ENCODE measurements at regions not wholly inside any gene's neighbourhood (a gene's known extent, or its start where the extent isn't known, plus 50 kb on each side); places are given as distances from the start of the nearest gene placed in this dataset.
"Not testable (repeated sequence)": the region's sequence is repeated elsewhere in the genome, so short reads cannot be mapped to it uniquely, and the experiment has no call there.

DNA sequence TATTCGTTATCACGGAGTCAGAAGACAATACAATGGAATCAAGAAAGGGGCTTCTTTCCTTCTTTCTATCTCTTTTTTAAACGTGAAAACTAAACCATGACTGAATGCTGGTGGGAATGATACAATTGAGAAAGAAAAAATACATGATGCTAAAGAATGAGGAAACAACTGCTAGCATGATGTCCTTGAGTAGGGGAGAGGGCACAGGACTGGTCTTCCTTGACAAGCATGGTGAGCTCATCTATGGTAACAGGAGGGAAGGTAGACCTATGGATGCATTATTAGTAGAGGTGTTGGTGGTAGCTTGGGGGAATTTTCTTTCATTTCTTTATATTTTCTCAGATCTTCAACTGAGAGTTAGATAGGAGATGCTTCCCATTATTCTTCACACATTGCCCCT, 88.9 kb upstream of the COL1A2 start:
- DNase-seq (ENCODE audit: low read depth in 1 of 2, low spot score in 1 of 2): no peak

DNA sequence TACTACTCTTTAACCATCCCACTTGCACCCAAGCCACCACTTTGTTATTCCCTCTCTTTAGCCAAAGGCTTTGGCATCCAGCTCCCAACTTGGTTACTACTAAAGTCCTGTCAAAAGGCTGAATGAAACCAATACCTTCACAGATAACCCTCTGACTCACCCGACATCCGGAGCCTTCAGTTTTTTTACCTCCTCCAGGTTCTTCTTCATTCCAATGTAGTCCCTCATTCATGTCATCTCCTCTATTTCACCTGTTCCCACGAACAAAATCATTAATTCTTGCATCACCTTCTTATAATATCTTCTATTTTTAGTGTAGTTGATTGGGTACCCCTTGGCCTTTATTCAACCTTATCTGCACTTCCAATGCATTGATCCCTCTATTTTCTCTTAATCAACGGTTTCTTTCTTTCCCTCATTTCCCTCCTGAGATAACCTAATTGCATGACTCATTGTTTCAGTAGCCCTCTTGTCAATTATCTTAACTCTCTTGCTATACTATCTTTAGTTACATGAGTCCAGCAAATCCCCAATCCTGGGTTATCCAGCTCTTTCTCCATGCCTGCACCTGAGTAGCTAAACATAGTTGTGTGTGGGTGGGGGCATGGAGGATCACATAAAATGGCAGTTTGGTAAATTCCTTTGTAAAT, 87.2 kb upstream of the COL1A2 start:
- DNase-seq (ENCODE audit: low read depth in 1 of 2, low spot score in 1 of 2): no peak

DNA sequence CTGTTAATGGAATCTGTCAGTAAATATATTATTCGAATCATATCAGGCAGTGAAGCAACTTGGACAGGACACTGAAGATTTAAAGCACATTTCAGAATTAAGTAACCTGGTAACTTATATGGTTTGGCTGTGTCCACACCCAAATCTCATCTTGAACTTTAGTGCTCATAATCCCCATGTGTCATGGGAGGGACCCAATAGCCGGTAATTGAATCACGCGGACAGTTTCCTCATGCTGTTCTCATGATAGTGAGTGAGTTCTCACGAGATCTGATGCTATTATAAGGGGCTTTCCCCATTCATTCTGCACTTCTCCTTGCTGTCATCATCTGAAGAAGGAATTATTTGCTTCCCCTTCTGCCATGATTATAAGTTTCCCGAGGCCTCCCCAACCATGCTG, 83.2 kb upstream of the COL1A2 start:
- no peak for DNase-seq (ENCODE audit: low read depth in 1 of 2, low spot score in 1 of 2)

DNA sequence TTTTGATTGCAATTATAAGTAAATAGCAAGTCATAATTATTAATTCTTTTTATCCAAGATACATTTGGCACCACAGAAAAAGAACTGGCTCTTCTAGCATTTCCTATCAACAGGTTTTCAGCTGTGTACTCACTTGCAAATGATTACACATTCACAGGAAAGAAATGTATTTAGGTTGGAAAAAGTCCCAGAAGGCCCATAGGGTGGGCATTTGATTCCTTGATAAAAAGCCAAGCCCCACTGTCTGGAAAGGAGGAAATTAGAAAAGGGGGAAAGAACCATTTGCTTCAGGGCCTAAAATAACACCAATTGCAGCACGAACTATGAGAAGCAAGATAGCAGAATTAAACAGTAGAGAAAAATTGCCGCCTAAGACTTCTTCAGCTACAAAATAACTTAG, 80.8 kb upstream of the COL1A2 start:
- DNase-seq (ENCODE audit: low read depth in 1 of 2, low spot score in 1 of 2): no peak

DNA sequence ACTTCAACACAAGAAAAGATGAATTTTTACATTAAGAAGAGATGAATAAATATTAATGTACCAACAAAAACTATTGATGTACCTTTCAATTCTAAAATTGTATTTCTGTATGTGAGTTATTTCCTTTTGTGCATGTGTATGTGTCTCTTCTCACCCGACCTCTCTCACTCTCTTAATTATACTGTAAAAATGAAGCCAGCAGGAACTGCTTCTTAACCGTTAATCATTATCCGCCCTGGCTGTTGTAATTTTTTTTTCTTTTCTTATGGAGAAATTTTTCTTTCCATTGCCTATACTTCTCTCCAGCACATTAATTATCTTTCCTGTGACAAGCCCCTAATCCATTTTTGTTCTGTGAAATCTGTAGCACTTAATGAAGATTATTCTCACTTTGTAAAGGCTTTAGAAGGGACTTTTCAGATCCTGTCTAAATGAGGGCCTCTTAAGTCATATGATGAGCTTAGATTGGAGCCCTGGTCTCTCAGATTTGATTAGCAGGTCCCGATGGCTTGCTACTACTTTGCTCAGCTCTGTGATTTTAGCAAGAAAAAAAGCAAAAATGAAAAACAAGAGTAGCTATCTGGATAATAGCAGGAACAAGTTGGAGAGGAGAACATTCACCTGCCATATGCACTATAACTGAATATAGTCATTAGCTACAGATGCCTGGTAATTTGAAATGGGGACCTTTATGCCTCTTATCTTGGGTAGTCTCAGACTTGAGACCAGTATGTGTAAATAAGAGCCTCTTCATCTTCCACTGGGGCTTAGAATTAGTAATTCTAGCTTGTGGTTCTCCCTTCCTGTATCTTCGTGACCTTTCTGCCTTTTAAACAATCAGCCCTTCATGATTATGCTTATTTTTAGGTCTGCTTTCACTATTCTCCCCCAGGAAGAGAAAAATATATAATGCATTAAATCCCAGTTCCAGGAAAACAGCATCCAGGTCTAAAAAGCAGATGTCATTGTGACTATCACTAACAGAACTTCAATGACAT, 80.0 kb upstream of the COL1A2 start:
- DNase-seq (ENCODE audit: low read depth in 1 of 2, low spot score in 1 of 2): no peak

DNA sequence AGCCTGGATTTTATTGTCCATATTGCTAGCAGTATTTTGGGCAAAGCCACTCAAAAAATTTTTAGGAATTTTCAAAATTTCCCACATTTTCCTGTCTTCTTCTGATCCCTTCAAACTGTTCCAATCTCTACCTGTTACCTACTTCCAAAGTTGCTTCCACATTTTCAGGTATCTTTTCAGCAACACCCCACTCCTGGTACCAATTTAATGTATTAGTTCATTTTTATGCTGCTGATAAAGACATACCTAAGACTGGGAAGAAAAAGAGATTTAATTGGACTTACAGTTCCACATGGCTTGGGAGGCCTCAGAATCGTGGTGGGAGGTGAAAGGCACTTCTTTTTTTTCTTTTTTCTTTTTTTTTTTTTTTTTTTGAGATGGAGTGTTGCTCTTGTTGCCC, 73.6 kb upstream of the COL1A2 start:
- not testable (repeated sequence) for DNase-seq (ENCODE audit: low read depth in 1 of 2, low spot score in 1 of 2)

DNA sequence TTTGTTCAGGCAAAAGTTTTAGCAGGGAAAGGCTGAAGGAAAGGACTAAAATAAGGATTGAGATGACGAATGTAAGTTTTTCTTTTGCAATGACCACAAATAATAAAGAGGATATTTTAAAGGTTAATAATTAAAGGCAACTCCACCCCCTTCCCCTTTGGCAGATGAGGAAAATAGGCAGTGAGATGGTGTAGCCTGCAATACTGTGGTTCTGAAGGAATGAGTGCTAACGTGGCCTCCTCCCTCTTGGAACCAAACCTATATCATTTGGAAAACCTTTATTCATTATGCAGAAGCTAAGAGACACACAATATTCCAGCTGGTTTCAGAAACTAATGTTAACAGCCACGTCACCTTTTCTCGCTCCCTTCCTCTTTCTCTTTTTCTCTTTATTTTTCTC, 70.9 kb upstream of the COL1A2 start:
- no peak for DNase-seq (ENCODE audit: low read depth in 1 of 2, low spot score in 1 of 2)

DNA sequence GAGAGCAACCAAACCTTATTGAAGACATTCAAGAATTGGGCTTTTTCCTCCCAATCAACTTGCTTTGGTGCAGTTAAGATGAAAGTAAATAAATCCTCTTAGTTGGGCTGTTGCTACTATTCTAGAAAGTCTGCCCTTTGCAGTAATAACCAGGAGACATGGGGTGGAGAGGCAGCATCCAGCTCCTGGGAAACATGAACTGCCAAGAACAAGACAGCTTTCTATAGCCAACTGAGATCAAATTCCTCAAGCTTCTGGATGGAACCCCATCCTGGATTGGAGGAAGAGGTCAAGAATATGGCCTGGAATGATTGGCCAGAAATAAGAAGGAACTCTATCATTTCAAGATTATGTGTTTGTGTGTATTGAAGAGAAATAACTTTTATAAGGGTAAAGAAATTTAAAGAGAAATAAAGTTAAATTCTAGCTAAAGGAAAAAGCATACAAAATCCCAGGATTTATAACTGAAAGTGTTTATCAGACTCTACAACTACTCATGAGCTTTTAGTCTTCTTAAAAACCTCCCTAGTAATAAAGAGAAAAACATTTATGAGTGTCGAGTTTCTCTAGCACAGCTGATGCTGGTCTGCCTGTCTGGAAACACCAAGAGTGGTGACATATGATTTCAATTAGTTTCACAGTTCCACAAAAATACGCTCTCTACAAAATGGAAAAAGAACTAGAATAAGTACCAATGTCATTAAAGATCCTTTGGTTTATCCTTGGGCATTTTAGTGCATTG, 70.1 kb upstream of the COL1A2 start:
- DNase-seq (ENCODE audit: low read depth in 1 of 2, low spot score in 1 of 2): no peak

DNA sequence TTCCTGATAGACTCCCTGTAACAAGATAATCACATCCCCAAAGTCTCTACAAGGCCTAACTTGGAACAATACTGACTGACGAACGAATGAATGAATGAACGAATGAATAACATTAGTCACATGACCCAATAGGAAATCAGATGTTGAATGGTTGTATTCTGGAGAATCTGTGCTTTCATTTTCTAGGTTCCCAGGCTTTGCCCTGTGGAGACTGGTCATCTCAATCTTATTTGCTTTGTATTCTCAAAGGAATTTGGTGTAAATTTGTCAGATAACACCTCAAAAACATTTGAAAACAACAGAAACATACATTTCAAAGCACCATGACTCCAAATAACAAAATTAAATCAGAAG, 69.6 kb upstream of the COL1A2 start:
- DNase-seq (ENCODE audit: low read depth in 1 of 2, low spot score in 1 of 2): no peak

DNA sequence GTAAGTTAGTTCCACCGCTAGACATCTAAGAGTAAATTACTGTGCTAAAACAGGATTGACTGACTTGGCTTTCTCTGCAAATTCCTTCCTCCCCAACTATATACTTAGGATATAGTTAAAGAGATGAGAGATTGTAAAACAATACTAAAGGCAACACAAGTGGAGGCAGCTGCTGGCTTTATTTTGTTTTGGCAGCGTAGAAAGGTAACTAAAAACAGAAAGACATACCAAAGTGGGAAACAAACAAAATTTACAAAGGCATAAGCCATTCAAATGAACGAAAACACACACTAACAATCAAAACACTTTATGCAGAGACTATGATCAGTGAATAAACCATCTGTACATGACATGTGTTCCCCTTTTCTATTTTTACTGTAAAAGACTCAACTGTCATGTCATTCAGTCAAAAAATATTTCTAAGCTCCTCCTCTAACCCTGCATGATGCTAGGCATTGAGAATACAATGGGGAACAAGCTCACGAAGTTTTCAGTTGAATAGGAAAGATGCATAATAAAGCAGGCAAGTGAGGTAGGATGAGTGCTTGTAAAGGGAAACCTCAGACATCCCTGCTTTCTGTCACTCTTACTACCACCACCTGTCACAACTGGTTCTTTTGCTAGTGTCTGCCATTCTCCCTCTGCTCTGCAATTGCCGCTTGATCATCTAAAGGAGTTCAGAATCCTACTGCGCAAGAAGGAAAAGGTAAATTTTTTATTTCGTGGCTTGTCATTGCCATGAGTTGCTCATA, 64.2 kb upstream of the COL1A2 start:
- DNase-seq (ENCODE audit: low read depth in 1 of 2, low spot score in 1 of 2): no peak

DNA sequence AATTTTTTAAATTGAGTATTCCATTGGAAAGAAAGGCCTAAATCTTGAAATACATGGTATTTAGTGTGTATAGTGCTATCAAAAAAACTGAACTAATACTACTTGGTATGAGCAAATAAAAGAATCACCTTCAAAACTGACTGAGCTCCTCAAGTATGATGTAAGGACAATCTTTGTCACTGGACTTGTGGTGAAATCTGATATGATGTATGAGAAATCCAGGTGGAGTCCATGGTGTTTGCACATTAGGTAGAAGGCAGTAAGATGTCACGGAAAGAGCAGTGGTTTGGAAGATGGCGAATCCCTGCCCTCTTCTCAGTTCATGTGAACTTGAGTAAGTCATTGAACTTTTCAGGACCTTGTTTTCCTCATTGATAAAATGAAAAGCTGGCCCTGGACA, 62.1 kb upstream of the COL1A2 start:
- no peak for DNase-seq (ENCODE audit: low read depth in 1 of 2, low spot score in 1 of 2)

DNA sequence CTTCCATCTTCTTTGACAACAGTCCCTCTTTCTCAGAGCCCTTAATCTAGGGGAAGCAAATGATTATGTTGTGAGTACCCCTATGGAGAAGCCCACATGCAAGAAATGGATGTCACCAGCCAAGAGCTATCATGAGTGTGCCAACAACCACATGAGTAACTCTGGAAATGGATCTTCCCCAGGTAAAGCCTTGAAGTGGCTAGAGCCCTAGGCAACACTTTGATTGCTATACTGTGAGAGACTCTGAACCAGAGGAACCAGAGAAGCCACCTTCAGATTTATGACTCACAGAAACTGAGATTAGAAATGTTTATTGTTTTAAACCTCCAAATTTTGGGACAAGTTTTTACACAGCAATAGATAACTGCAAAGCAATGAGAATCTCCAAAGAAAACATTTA, 60.9 kb upstream of the COL1A2 start:
- no peak for DNase-seq (ENCODE audit: low read depth in 1 of 2, low spot score in 1 of 2)

DNA sequence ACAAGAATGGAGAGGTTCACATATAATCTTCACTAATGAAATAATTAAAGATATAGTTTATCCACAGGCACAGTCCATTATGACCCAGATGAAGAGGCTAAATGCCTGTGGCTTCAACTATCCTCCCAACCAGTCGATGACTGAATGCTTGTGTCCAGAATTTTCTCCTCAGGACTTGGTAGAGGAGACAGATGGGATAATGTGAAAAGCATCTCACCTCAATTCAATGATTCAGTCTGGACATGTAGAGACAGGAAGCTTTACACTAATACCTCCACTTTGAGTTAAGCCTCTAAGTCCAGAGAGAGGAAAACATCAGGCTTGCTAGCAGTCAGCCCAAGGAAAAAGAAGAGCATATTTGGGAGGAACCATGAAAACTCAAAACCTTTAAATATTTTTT, 59.1 kb upstream of the COL1A2 start:
- DNase-seq (ENCODE audit: low read depth in 1 of 2, low spot score in 1 of 2): no peak

DNA sequence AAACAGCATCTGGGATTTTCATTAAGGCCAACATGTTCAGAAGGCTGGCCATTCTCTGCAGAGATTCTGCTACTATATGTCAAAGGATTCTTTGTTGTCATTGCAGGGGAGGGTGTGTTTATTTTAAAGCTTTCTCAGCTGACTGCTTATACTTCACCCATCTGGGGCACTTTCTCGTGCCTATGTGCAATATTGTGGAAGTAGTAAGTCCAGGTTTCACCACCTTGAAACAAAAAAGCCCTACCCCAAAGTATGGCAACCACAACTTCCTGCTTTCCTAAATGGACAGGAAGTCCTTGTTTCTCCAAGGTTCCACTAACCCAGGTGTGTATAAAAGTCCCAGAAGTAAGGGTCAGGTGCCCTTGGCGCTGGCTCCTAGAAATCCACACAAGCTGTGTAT, 58.7 kb upstream of the COL1A2 start:
- DNase-seq (ENCODE audit: low read depth in 1 of 2, low spot score in 1 of 2): no peak

DNA sequence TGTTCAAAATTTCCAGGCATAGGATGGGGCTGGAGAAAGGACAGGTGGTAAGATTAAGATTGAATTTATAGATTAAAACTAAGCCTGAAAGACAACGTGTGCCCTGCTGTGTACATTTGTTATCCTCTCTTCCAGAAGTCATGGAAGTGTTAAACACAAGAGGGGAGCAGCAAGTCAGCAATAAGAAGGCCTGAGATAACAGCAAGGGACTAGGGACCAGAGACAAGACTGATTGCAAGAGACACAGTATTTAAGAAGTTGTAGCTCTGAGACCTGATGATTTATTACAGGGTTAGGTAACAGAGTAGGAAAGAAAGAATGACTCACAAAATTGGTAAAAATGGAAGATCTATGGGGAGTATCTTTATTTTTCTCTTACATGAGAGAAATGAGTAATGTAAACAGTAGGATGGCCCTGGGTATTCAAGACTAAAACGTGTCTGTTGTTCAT, 55.7 kb upstream of the COL1A2 start:
- no peak for DNase-seq (ENCODE audit: low read depth in 1 of 2, low spot score in 1 of 2)

DNA sequence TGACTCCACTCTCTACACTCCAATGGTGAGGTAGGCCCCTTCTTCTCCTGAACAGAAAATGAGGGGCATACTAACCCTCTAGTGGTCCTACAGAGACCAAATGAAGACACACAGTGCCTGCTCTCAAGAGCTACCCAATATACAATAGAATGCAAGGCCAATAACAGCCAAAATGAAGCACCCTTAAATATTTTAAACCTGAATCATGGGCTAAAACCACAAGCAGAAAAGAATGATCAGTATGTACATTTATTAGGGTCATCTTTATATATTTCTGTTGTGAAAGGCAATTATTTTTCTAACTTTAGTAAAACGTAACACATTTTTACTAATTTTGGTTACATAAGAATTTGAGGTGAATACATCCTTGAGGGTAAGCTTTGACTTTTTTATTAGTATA, 49.9 kb upstream of the COL1A2 start:
- no peak for DNase-seq (ENCODE audit: low read depth in 1 of 2, low spot score in 1 of 2)
